Neural cell (in vitro differentiated cells): ENCODE measurements at regions not wholly inside any gene's neighbourhood (a gene's known extent, or its start where the extent isn't known, plus 50 kb on each side); places are given as distances from the start of the nearest gene placed in this dataset.

Experiments used
- H2AFZ ChIP-seq: fragments of 200-600, 300-800 bp; sonication (generic), shearing (Covaris generic); 2 replicates; pipeline ENCODE4 v1.6.0; 2014; ENCODE audit warnings: low read depth, mild to moderate bottlenecking, antibody characterized with exemption, low read length, moderate library complexity
- H3F3A ChIP-seq: fragments of 200-600 bp; shearing (Covaris generic); 2 replicates; pipeline ENCODE4 v1.6.1; 2016; ENCODE audit warnings: mild to moderate bottlenecking, moderate library complexity, mixed read lengths, antibody characterized with exemption, low read length; ENCODE audit not compliant: insufficient read depth, poor library complexity, severe bottlenecking
- H3K27ac ChIP-seq: fragments of 200-600, 300-800 bp; sonication (generic), shearing (Covaris generic); 2 replicates; pipeline ENCODE4 v1.5.1; 2014; ENCODE audit warnings: mild to moderate bottlenecking, low read length, moderate library complexity
- H3K27me3 ChIP-seq: fragments of 300-800, 200-600 bp; sonication (generic), shearing (Covaris generic); 2 replicates; pipeline ENCODE4 v1.6.0; 2014; ENCODE audit warnings: mild to moderate bottlenecking, low read depth, low read length, moderate library complexity; ENCODE audit not compliant: insufficient read depth
- H3K36me3 ChIP-seq: fragments of 300-800, 200-600 bp; sonication (generic), shearing (Covaris generic); 2 replicates; pipeline ENCODE4 v1.5.1; 2014; ENCODE audit warnings: mild to moderate bottlenecking, antibody characterized with exemption, low read length, moderate library complexity; ENCODE audit not compliant: insufficient read depth
- H3K4me2 ChIP-seq: fragments of 300-800, 200-600 bp; sonication (generic), shearing (Covaris generic); 2 replicates; pipeline ENCODE4 v1.6.0; 2014; ENCODE audit warnings: mild to moderate bottlenecking, low read length
- H3K4me3 ChIP-seq: fragments of 300-800, 200-600 bp; sonication (generic), shearing (Covaris generic); 2 replicates; pipeline ENCODE4 v1.5.1; 2014; ENCODE audit warnings: mild to moderate bottlenecking, low read length, moderate library complexity
- H3K79me2 ChIP-seq: fragments of 200-600 bp; shearing (Covaris generic); replicated peaks from 2 replicates; pipeline ENCODE4 v1.6.0; 2014; ENCODE audit warnings: mild to moderate bottlenecking, low read length, moderate library complexity; ENCODE audit not compliant: insufficient read depth
- H3K9ac ChIP-seq: fragments of 300-800, 200-600 bp; sonication (generic), shearing (Covaris generic); 2 replicates; pipeline ENCODE4 v1.6.1; 2016; ENCODE audit warnings: mild to moderate bottlenecking, low read length, mixed read lengths
- H3K9me2 ChIP-seq: fragments of 200-600 bp; shearing (Covaris generic); 2 replicates; pipeline ENCODE4 v1.6.1; 2016; ENCODE audit warnings: mild to moderate bottlenecking, low read length, mixed read lengths; ENCODE audit not compliant: insufficient read depth
- H3K9me3 ChIP-seq: fragments of 200-600, 300-800 bp; sonication (generic), shearing (Covaris generic); 2 replicates; pipeline ENCODE4 v1.6.1; 2016; ENCODE audit warnings: mild to moderate bottlenecking, mixed run types, low read length, moderate library complexity, mixed read lengths
- H4K20me1 ChIP-seq: fragments of 200-600 bp; shearing (Covaris generic); 2 replicates; pipeline ENCODE4 v1.6.1; 2016; ENCODE audit warnings: mild to moderate bottlenecking, mixed run types; ENCODE audit not compliant: insufficient read depth
- CTCF ChIP-seq: fragments of 450-650 bp; IDR thresholded peaks from 2 replicates; pipeline ENCODE4 v1.5.1; 2014; ENCODE audit warnings: antibody characterized with exemption, mild to moderate bottlenecking, moderate library complexity; ENCODE audit not compliant: poor library complexity, severe bottlenecking
- EP300 ChIP-seq: fragments of 450-650 bp; conservative IDR thresholded peaks from 2 replicates; pipeline ENCODE4 v1.6.1; 2014; ENCODE audit warnings: antibody characterized with exemption, mild to moderate bottlenecking, moderate library complexity; ENCODE audit not compliant: poor library complexity, severe bottlenecking
- EZH2 ChIP-seq: fragments of 200-600, 300-800 bp; shearing (Covaris generic), sonication (generic); IDR thresholded peaks from 2 replicates; pipeline ENCODE4 v1.6.1; 2014; ENCODE audit warnings: antibody characterized with exemption, low read length, borderline replicate concordance, mild to moderate bottlenecking; ENCODE audit not compliant: insufficient read depth, poor library complexity, severe bottlenecking
- MXI1 ChIP-seq: fragments of 450-650 bp; conservative IDR thresholded peaks from 2 replicates; pipeline ENCODE4 v1.6.1; 2014; ENCODE audit warnings: antibody characterized with exemption, mild to moderate bottlenecking; ENCODE audit not compliant: poor library complexity, severe bottlenecking
- POLR2AphosphoS5 ChIP-seq: IDR thresholded peaks from 2 replicates; pipeline ENCODE4 v1.6.1; 2012
- RAD21 ChIP-seq: fragments of 450-650 bp; conservative IDR thresholded peaks from 2 replicates; pipeline ENCODE4 v1.6.1; 2014; ENCODE audit warnings: antibody characterized with exemption, mild to moderate bottlenecking, moderate library complexity
- REST ChIP-seq: IDR thresholded peaks from 2 replicates; pipeline ENCODE4 v1.6.1; 2012; ENCODE audit warnings: borderline replicate concordance
- SMC3 ChIP-seq: fragments of 450-650 bp; conservative IDR thresholded peaks from 2 replicates; pipeline ENCODE4 v1.6.1; 2014; ENCODE audit warnings: antibody characterized with exemption, mild to moderate bottlenecking, moderate library complexity; ENCODE audit not compliant: poor library complexity
- TAF1 ChIP-seq: IDR thresholded peaks from 2 replicates; pipeline ENCODE4 v1.6.1; 2012; ENCODE audit warnings: low read depth

GRCh38 chr2:5372141-5372540, 320.0 kb upstream of the SOX11 start:
- Histone ChIP-seq H2AFZ (no peak overlapping the region), H3K36me3 (no peaks in the 10 kb centered on the region), H3K9me2 (no peaks in the 10 kb centered on the region), H3F3A (no peaks in the 10 kb centered on the region), H3K27me3 (no peaks in the 10 kb centered on the region), H3K9me3 (no peaks in the 10 kb centered on the region), H3K4me2 (peak overlapping the region; percentile 52), H4K20me1 (no peaks in the 10 kb centered on the region), H3K79me2 (peaks cover 13% of the 10 kb centered on the region), H3K9ac (no peak overlapping the region), H3K4me3 (peak overlapping the region; percentile 60), H3K27ac (no peak overlapping the region)
- TF ChIP-seq CTCF: no peak
- no peak for TF ChIP-seq REST
- no peak for TF ChIP-seq RAD21
- TF ChIP-seq TAF1: no peak
- TF ChIP-seq EZH2: no peak
- TF ChIP-seq SMC3: no peak
- no peak for TF ChIP-seq EP300
- TF ChIP-seq POLR2AphosphoS5: no peak
- TF ChIP-seq MXI1: no peak

- Histone ChIP-seq H3K9me2 (no peaks in the 10 kb centered on the region), H3K4me3 (peak overlapping the region; percentile 60), H3K9ac (peak overlapping the region; percentile 50), H3K36me3 (no peaks in the 10 kb centered on the region), H3F3A (no peaks in the 10 kb centered on the region), H3K79me2 (peaks cover 13% of the 10 kb centered on the region), H3K27me3 (no peaks in the 10 kb centered on the region), H3K27ac (peak overlapping the region; percentile 51), H2AFZ (no peak overlapping the region), H4K20me1 (no peaks in the 10 kb centered on the region), H3K4me2 (peak overlapping the region; percentile 52), H3K9me3 (no peaks in the 10 kb centered on the region)
- TF ChIP-seq SMC3 (no peak), EP300 (peak; percentile 43), TAF1 (no peak), REST (peak; percentile 54), POLR2AphosphoS5 (peak; percentile 67), CTCF (no peak), MXI1 (no peak), EZH2 (no peak), RAD21 (peak; percentile 43)
Observed at GRCh38 chr2:5373200-5373599, 319.0 kb upstream of the SOX11 start.
